OCI-LY3 (cell line): ENCODE measurements at regions not wholly inside any gene's neighbourhood (a gene's known extent, or its start where the extent isn't known, plus 50 kb on each side); places are given as distances from the start of the nearest gene placed in this dataset.

ENCODE experiments used
- H2AFZ ChIP-seq: fragments of 200-600, 300-600 bp; shearing (Covaris generic); 2 replicates; pipeline ENCODE4 v1.6.0; 2014; ENCODE audit warnings: antibody characterized with exemption, low read depth, low read length
- H3K27ac ChIP-seq: fragments of 200-600, 300-600 bp; sonication (generic); 2 replicates; pipeline ENCODE4 v1.5.1; 2014; ENCODE audit warnings: mild to moderate bottlenecking, low read length, moderate library complexity, mixed read lengths
- H3K27me3 ChIP-seq: fragments of 200-600, 300-600 bp; sonication (generic); 2 replicates; pipeline ENCODE4 v1.6.1; 2014; ENCODE audit warnings: low read depth, low read length, mixed read lengths
- H3K36me3 ChIP-seq: fragments of 200-600, 300-600 bp; sonication (generic); replicated peaks from 2 replicates; pipeline ENCODE3; 2014; ENCODE audit warnings: low read depth, low read length, mixed read lengths
- H3K4me1 ChIP-seq: fragments of 300-600, 200-600 bp; sonication (generic); 2 replicates; pipeline ENCODE4 v1.6.1; 2014; ENCODE audit warnings: low read length, mixed read lengths
- H3K4me2 ChIP-seq: fragments of 200-600, 300-600 bp; sonication (generic); 2 replicates; pipeline ENCODE4 v1.6.1; 2014; ENCODE audit warnings: low read length, mixed read lengths
- H3K4me3 ChIP-seq: fragments of 300-600, 200-600 bp; sonication (generic); 2 replicates; pipeline ENCODE4 v1.5.1; 2014; ENCODE audit warnings: antibody characterized with exemption, mild to moderate bottlenecking, low read length, moderate library complexity
- H3K79me2 ChIP-seq: fragments of 300-600, 200-600 bp; shearing (Covaris generic); 2 replicates; pipeline ENCODE4 v1.6.1; 2014; ENCODE audit warnings: mild to moderate bottlenecking, low read length, mixed read lengths
- H3K9ac ChIP-seq: fragments of 300-600, 200-600 bp; shearing (Covaris generic); 2 replicates; pipeline ENCODE4 v1.6.0; 2014; ENCODE audit warnings: mild to moderate bottlenecking, low read length, moderate library complexity
- H3K9me3 ChIP-seq: fragments of 200-600, 300-600 bp; shearing (Covaris generic); 2 replicates; pipeline ENCODE4 v1.6.1; 2014; ENCODE audit warnings: low read length, mixed read lengths; ENCODE audit not compliant: insufficient read depth
- H4K20me1 ChIP-seq: fragments of 200-600, 300-600 bp; sonication (generic); 2 replicates; pipeline ENCODE4 v1.6.1; 2016; ENCODE audit warnings: low read length, mixed read lengths; ENCODE audit not compliant: insufficient read depth
- CTCF ChIP-seq: fragments of 200-600, 300-600 bp; sonication (generic); IDR thresholded peaks from 2 replicates; pipeline ENCODE4 v1.5.1; 2014; ENCODE audit warnings: antibody characterized with exemption, low read length, low read depth
- EZH2phosphoT487 ChIP-seq: fragments of 200-600 bp; shearing (Covaris generic); IDR thresholded peaks from 2 replicates; pipeline ENCODE4 v1.6.1; 2018; ENCODE audit warnings: antibody characterized with exemption, mixed run types, low read depth

GRCh38 chr16:79463841-79464240, 136.7 kb downstream of the MAF start:
- Histone ChIP-seq H3K9ac (no peak overlapping the region), H4K20me1 (no peaks in the 10 kb centered on the region), H3K9me3 (no peaks in the 10 kb centered on the region), H3K27ac (no peak overlapping the region), H3K79me2 (no peaks in the 10 kb centered on the region), H3K4me3 (no peak overlapping the region), H3K27me3 (peaks cover 3% of the 10 kb centered on the region; the same call in 1 of the 2 replicates), H2AFZ (no peak overlapping the region), H3K4me2 (no peak overlapping the region), H3K4me1 (no peaks in the 10 kb centered on the region), H3K36me3 (no peaks in the 10 kb centered on the region)
- TF ChIP-seq CTCF (no peak), EZH2phosphoT487 (no peak)

GRCh38 chr16:79456036-79456435, 144.5 kb downstream of the MAF start:
- H3K27ac ChIP-seq: no peak overlapping the region
- no peaks in the 10 kb centered on the region for H3K79me2 ChIP-seq
- H3K4me1 ChIP-seq: peaks cover 6% of the 10 kb centered on the region; the same call in 1 of the 2 replicates
- H3K4me2 ChIP-seq: no peak overlapping the region
- H3K9ac ChIP-seq: no peak overlapping the region
- H3K4me3 ChIP-seq: no peak overlapping the region
- no peaks in the 10 kb centered on the region for H3K9me3 ChIP-seq
- H3K27me3 ChIP-seq: peaks cover 18% of the 10 kb centered on the region
- H3K36me3 ChIP-seq: no peaks in the 10 kb centered on the region
- no peak for TF ChIP-seq EZH2phosphoT487
- no peak for TF ChIP-seq CTCF
- 0 out of 2 replicates have a peak, but pooled peaks cover 3% of the 10 kb centered on the region for H4K20me1 ChIP-seq
- no peak overlapping the region for H2AFZ ChIP-seq

GRCh38 chr16:79452671-79453070, 147.9 kb downstream of the MAF start:
- H3K4me1 ChIP-seq: peaks cover 8% of the 10 kb centered on the region; the same call in 1 of the 2 replicates
- H3K4me3 ChIP-seq: no peak overlapping the region
- H3K36me3 ChIP-seq: no peaks in the 10 kb centered on the region
- no peak overlapping the region for H3K4me2 ChIP-seq
- TF ChIP-seq EZH2phosphoT487: no peak
- no peak for TF ChIP-seq CTCF
- peaks cover 40% of the 10 kb centered on the region for H3K27me3 ChIP-seq
- no peaks in the 10 kb centered on the region for H3K9me3 ChIP-seq
- H3K79me2 ChIP-seq: no peaks in the 10 kb centered on the region
- H3K9ac ChIP-seq: no peak overlapping the region
- H4K20me1 ChIP-seq: 0 out of 2 replicates have a peak, but pooled peaks cover 5% of the 10 kb centered on the region
- H3K27ac ChIP-seq: no peak overlapping the region
- H2AFZ ChIP-seq: no peak overlapping the region

- H3K27me3 ChIP-seq: peaks cover 39% of the 10 kb centered on the region
- no peak overlapping the region for H3K4me2 ChIP-seq
- no peaks in the 10 kb centered on the region for H3K9me3 ChIP-seq
- H3K79me2 ChIP-seq: no peaks in the 10 kb centered on the region
- no peak overlapping the region for H2AFZ ChIP-seq
- TF ChIP-seq CTCF: no peak
- no peak for TF ChIP-seq EZH2phosphoT487
- H4K20me1 ChIP-seq: 0 out of 2 replicates have a peak, but pooled peaks cover 5% of the 10 kb centered on the region
- no peak overlapping the region for H3K27ac ChIP-seq
- no peaks in the 10 kb centered on the region for H3K36me3 ChIP-seq
- peaks cover 8% of the 10 kb centered on the region; the same call in 1 of the 2 replicates for H3K4me1 ChIP-seq
- H3K4me3 ChIP-seq: no peak overlapping the region
- H3K9ac ChIP-seq: no peak overlapping the region
Observed at GRCh38 chr16:79451196-79451816, 149.2 kb downstream of the MAF start.
